Breast epithelium (tissue), 4 donors: ENCODE measurements at regions not wholly inside any gene's neighbourhood (a gene's known extent, or its start where the extent isn't known, plus 50 kb on each side); places are given as distances from the start of the nearest gene placed in this dataset.

Experiments used
- DNase-seq, 2 donors: peaks; one replicate each; pipeline ENCODE4 v3.0.0-alpha.2; 2019; ENCODE audit warnings: low spot score in 2 of 2
- H3K27ac ChIP-seq, 2 donors: fragments of 200-600 bp; sonication (generic) in 1 of 2; one replicate each; pipeline ENCODE4 v1.5.1; 2016 to 2019; ENCODE audit warnings: mild to moderate bottlenecking in 1 of 2
- H3K27me3 ChIP-seq, 2 donors: fragments of 200-600 bp; sonication (generic) in 1 of 2; one replicate each; pipeline versions ENCODE4 v1.5.1 to v1.6.0; 2017 to 2019; ENCODE audit warnings: control low read depth in 1 of 2, mild to moderate bottlenecking in 1 of 2
- H3K36me3 ChIP-seq: fragments of 200-600 bp; one replicate; pipeline ENCODE4 v1.5.1; 2019
- H3K4me1 ChIP-seq, 2 donors: fragments of 200-600 bp; sonication (generic); one replicate each; pipeline ENCODE4 v1.5.1; 2016 to 2019; ENCODE audit warnings: control low read depth in 1 of 2
- H3K4me3 ChIP-seq, 3 donors: fragments of 200-600 bp; sonication (generic); 1 replicate in 2 of 3; 2 replicates in 1 of 3; pipeline ENCODE4 v1.5.1; 2016 to 2019; ENCODE audit warnings: mild to moderate bottlenecking in 3 of 3, moderate library complexity in 2 of 3
- H3K9me3 ChIP-seq, 2 donors: fragments of 200-600 bp; sonication (generic) in 1 of 2; one replicate each; pipeline ENCODE4 v1.5.1; 2016 to 2019; ENCODE audit warnings: control low read depth in 1 of 2
- POLR2A ChIP-seq: fragments of 450-650 bp; IDR thresholded peaks from one replicate; pipeline ENCODE4 v1.6.1; 2016; ENCODE audit warnings: antibody characterized with exemption, mild to moderate bottlenecking, moderate library complexity
- POLR2AphosphoS5 ChIP-seq, 3 donors: sonication (generic); formaldehyde crosslinking; IDR thresholded peaks; one replicate each; pipeline ENCODE4 v1.6.1; 2017; ENCODE audit warnings: antibody characterized with exemption in 3 of 3
- intact Hi-C: fragments of 100-400 bp; cut with DNase I; formaldehyde crosslinking; loops from one replicate; pipeline ENCODE4 v1.15.1; 2023; ENCODE audit warnings: low total_unique reads
- TF ChIP-seq, protein P1 (sequence below), 3 donors: fragments of 450-650 bp; IDR thresholded peaks; one replicate each; pipeline ENCODE4 v1.5.1; 2016 to 2017; ENCODE audit warnings: antibody characterized with exemption in 3 of 3, mild to moderate bottlenecking in 3 of 3, moderate library complexity in 3 of 3

DNA sequence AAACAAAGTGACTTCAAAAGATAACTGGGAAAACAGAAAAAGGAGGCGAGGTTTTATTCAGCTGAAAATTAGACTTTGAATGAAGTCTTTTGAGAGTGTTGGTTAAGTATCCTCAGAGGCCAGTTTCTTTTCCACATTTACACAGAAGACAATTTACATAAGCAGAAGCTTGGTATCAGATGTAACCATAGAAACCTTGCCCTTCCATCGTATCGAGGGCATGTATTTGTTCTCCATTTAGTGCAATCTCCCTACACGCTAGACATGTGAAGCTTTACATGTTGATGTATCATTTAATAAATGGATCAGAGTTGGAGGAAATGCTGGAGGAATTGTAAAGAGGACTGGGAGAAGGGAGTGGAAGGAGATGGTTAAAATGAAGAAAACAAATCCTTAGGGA, 161.0 kb upstream of the CRBN start:
- Histone ChIP-seq H3K9me3 (no peaks in the 10 kb centered on the region), H3K27me3 (no peaks in the 10 kb centered on the region), H3K27ac (no peak overlapping the region), H3K4me3 (no peak overlapping the region), H3K36me3 (no peaks in the 10 kb centered on the region), H3K4me1 (no peaks in the 10 kb centered on the region)
- no peak for DNase-seq
- TF ChIP-seq, protein P1, sequence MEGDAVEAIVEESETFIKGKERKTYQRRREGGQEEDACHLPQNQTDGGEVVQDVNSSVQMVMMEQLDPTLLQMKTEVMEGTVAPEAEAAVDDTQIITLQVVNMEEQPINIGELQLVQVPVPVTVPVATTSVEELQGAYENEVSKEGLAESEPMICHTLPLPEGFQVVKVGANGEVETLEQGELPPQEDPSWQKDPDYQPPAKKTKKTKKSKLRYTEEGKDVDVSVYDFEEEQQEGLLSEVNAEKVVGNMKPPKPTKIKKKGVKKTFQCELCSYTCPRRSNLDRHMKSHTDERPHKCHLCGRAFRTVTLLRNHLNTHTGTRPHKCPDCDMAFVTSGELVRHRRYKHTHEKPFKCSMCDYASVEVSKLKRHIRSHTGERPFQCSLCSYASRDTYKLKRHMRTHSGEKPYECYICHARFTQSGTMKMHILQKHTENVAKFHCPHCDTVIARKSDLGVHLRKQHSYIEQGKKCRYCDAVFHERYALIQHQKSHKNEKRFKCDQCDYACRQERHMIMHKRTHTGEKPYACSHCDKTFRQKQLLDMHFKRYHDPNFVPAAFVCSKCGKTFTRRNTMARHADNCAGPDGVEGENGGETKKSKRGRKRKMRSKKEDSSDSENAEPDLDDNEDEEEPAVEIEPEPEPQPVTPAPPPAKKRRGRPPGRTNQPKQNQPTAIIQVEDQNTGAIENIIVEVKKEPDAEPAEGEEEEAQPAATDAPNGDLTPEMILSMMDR (IDR thresholded peaks at IDR 0.05) = no peak
- TF ChIP-seq POLR2AphosphoS5 (IDR thresholded peaks at IDR 0.05) (no peak), POLR2A (no peak)
- intact Hi-C loops = no loop called here

DNA sequence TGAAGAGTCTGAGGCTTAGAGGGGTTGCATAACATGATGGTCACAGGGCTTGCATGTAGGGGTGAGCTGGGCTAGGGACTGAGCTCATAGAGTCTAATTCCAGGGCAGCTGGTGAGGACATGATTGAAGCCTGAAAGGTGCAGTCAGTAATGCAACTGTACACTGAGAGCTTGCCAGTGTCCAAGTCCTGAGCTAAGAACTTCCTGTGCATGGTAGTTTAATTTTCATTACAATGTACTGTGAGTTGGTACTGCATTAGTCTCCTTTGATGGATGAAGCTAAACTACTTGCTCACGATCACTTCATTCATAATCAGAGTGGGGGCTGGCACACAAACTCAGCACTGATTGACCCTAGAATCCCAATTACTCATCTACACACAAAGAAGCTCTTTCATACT, 156.4 kb upstream of the CRBN start:
- H3K27ac ChIP-seq = no peak overlapping the region
- TF ChIP-seq, protein P1 (IDR thresholded peaks at IDR 0.05) = no peak
- TF ChIP-seq POLR2A (no peak), POLR2AphosphoS5 (IDR thresholded peaks at IDR 0.05) (no peak)
- H3K36me3 ChIP-seq = no peaks in the 10 kb centered on the region
- no peak overlapping the region for H3K4me3 ChIP-seq
- no peaks in the 10 kb centered on the region for H3K9me3 ChIP-seq
- H3K4me1 ChIP-seq = no peaks in the 10 kb centered on the region
- intact Hi-C loops = no loop called here
- DNase-seq = no peak
- H3K27me3 ChIP-seq = no peaks in the 10 kb centered on the region

DNA sequence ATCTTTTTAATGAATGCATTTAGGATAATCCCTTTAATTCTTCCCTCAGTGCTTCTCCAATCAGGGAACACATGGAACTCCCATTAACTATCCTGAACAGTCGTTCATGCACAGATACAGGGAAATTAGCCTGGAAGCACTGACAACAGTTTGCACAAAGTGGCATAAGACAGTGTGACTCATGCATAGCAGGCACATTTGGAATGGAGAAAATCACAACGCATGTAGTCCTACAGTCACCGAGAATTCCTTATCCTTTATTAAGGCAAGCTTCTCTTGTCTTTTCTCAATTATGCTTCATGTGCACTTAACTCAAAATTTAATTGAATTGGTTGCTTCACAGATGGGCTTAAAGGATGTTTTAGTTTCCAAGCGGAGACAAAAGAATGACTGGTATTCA, 155.0 kb upstream of the CRBN start:
- H3K4me3 ChIP-seq = no peak overlapping the region
- H3K27me3 ChIP-seq = no peaks in the 10 kb centered on the region
- no peaks in the 10 kb centered on the region for H3K36me3 ChIP-seq
- H3K4me1 ChIP-seq = no peaks in the 10 kb centered on the region
- no peak overlapping the region for H3K27ac ChIP-seq
- intact Hi-C loops = no loop called here
- H3K9me3 ChIP-seq = no peaks in the 10 kb centered on the region
- no peak for DNase-seq
- TF ChIP-seq POLR2A = no peak
- TF ChIP-seq POLR2AphosphoS5 (IDR thresholded peaks at IDR 0.05) = no peak

DNA sequence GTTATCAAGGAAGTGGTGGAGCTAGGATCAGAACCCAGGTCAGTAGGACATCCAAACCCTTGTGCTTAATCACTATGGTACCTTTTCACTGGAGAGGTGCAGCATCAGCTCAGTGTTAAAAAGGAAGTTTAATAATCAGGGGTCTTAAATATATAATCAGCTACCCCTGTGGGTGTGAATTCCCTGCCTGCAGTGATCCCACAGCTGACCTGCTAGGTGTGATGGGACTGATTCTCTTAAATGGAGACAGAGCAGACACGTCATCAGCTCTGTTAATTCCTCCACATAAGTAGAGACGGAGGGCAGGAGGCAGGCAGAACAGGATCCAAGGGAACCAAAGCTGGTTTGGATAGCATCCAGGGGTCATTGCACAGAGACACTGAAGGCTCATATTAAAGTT, 154.1 kb upstream of the CRBN start:
- Histone ChIP-seq H3K9me3 (no peaks in the 10 kb centered on the region), H3K4me1 (no peaks in the 10 kb centered on the region), H3K36me3 (no peaks in the 10 kb centered on the region), H3K4me3 (no peak overlapping the region), H3K27ac (no peak overlapping the region), H3K27me3 (no peaks in the 10 kb centered on the region)
- DNase-seq = no peak
- TF ChIP-seq POLR2A = no peak
- TF ChIP-seq, protein P1 (IDR thresholded peaks at IDR 0.05) = no peak
- TF ChIP-seq POLR2AphosphoS5 (IDR thresholded peaks at IDR 0.05) = no peak
- intact Hi-C loops = no loop called here

DNA sequence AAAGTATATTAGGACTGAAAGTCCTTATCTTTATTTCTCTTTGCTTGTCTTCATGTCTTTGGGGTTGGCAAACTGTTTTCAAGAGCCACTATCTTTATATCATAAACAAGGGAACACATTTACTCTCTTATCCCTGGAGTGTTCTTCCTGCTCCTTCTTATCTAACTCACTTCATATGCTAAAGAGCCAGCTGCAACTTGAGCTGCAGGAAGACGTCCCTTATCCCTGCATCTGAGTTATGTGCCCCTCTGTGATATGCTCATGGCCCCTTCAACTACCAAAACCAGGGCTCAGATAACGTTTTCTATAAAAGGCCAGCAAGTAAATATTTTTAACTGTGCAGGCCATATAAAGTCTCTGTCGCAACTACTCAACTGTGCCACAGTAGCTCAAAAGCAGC, 137.0 kb upstream of the CRBN start:
- H3K36me3 ChIP-seq = no peaks in the 10 kb centered on the region
- no peaks in the 10 kb centered on the region for H3K4me1 ChIP-seq
- no peak overlapping the region for H3K27ac ChIP-seq
- DNase-seq = no peak
- peaks cover 4 to 10% of the 10 kb centered on the region in 2 donors for H3K9me3 ChIP-seq
- intact Hi-C loops = no loop called here
- no peak for TF ChIP-seq POLR2A
- TF ChIP-seq, protein P1 (IDR thresholded peaks at IDR 0.05) = no peak
- no peak for TF ChIP-seq POLR2AphosphoS5 (IDR thresholded peaks at IDR 0.05)
- no peak overlapping the region for H3K4me3 ChIP-seq
- no peaks in the 10 kb centered on the region for H3K27me3 ChIP-seq

DNA sequence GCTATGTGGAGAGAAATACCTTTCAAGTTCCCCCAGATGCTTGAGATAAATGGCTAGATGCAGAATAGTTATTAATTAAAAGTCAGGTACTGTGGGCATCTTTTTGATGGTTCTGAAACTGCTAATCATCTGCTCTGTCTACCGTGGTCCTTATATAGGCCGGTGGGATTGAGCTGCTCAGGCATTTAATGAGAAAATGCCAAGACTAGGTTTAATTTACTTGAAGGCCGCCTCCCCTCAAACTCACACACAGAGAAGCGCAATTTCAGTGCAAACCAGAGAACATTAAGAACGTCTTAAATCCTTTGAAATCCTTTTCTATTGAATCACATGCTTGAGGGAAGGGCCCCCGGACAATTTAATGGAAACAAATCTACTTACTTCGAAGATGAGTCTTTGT, 136.4 kb upstream of the CRBN start:
- no peaks in the 10 kb centered on the region for H3K36me3 ChIP-seq
- no peak overlapping the region for H3K27ac ChIP-seq
- no peaks in the 10 kb centered on the region for H3K27me3 ChIP-seq
- intact Hi-C loops = no loop called here
- DNase-seq = no peak
- peaks cover 4 to 10% of the 10 kb centered on the region in 2 donors for H3K9me3 ChIP-seq
- H3K4me1 ChIP-seq = no peaks in the 10 kb centered on the region
- TF ChIP-seq, protein P1 (IDR thresholded peaks at IDR 0.05) = no peak
- no peak for TF ChIP-seq POLR2AphosphoS5 (IDR thresholded peaks at IDR 0.05)
- no peak for TF ChIP-seq POLR2A
- no peak overlapping the region for H3K4me3 ChIP-seq
